HEK293 (cell line): ENCODE measurements at regions not wholly inside any gene's neighbourhood (a gene's known extent, or its start where the extent isn't known, plus 50 kb on each side); places are given as distances from the start of the nearest gene placed in this dataset.
A peak's percentile ranks its signal among the peaks of the same experiment; 100 is the strongest.

ENCODE experiments used
- BCL11A ChIP-seq: fragments of 450-650 bp; formaldehyde crosslinking; IDR thresholded peaks from 2 replicates; pipeline ENCODE4 v1.5.1; 2016; ENCODE audit warnings: low read depth, missing biosample characterization, missing genetic modification characterization
- GLIS2 ChIP-seq: fragments of 450-650 bp; formaldehyde crosslinking; IDR thresholded peaks from 2 replicates; pipeline ENCODE4 v1.5.1; 2016; ENCODE audit warnings: missing biosample characterization, missing genetic modification characterization
- HOXC10 ChIP-seq: sonication (generic); formaldehyde crosslinking; IDR thresholded peaks from 2 replicates; pipeline ENCODE4 v1.8.1; 2023; ENCODE audit warnings: mild to moderate bottlenecking, missing genetic modification reagents
- OSR2 ChIP-seq: fragments of 450-650 bp; formaldehyde crosslinking; IDR thresholded peaks from 2 replicates; pipeline ENCODE4 v1.5.1; 2016; ENCODE audit warnings: missing biosample characterization, missing genetic modification characterization
- TCF7L2 ChIP-seq: IDR thresholded peaks from 2 replicates; pipeline ENCODE4 v1.6.1; 2011; ENCODE audit warnings: low read depth, mild to moderate bottlenecking, inconsistent platforms, low read length, moderate library complexity, borderline replicate concordance
- ZBTB20 ChIP-seq: fragments of 450-650 bp; formaldehyde crosslinking; IDR thresholded peaks from 2 replicates; pipeline ENCODE4 v1.5.1; 2016; ENCODE audit warnings: missing biosample characterization, missing genetic modification characterization
- ZBTB48 ChIP-seq: fragments of 450-650 bp; formaldehyde crosslinking; IDR thresholded peaks from 2 replicates; pipeline ENCODE4 v1.5.1; 2016; ENCODE audit warnings: missing biosample characterization, missing genetic modification characterization
- ZFP69B ChIP-seq: fragments of 450-650 bp; formaldehyde crosslinking; IDR thresholded peaks from 2 replicates; pipeline ENCODE4 v1.5.1; 2016; ENCODE audit warnings: missing biosample characterization, missing genetic modification characterization
- ZNF302 ChIP-seq: fragments of 450-650 bp; formaldehyde crosslinking; IDR thresholded peaks from 2 replicates; pipeline ENCODE4 v1.5.1; 2016; ENCODE audit warnings: missing biosample characterization, missing genetic modification characterization, low read depth
- ZNF341 ChIP-seq: fragments of 450-650 bp; formaldehyde crosslinking; IDR thresholded peaks from 2 replicates; pipeline ENCODE4; 2016; ENCODE audit warnings: low read depth, missing biosample characterization, missing genetic modification characterization
- ZNF404 ChIP-seq: fragments of 450-650 bp; formaldehyde crosslinking; IDR thresholded peaks from 2 replicates; pipeline ENCODE4 v1.5.1; 2017; ENCODE audit warnings: missing biosample characterization, missing genetic modification characterization
- ZNF529 ChIP-seq: fragments of 450-650 bp; formaldehyde crosslinking; IDR thresholded peaks from 2 replicates; pipeline ENCODE4 v1.5.1; 2017; ENCODE audit warnings: missing genetic modification characterization, missing biosample characterization; ENCODE audit not compliant: insufficient replicate concordance
- ZNF558 ChIP-seq: fragments of 450-650 bp; formaldehyde crosslinking; IDR thresholded peaks from 2 replicates; pipeline ENCODE4 v1.5.1; 2016; ENCODE audit warnings: missing biosample characterization, missing genetic modification characterization
- ZNF585B ChIP-seq: fragments of 450-650 bp; formaldehyde crosslinking; IDR thresholded peaks from 2 replicates; pipeline ENCODE4 v1.5.1; 2016; ENCODE audit warnings: missing biosample characterization, missing genetic modification characterization
- ZNF610 ChIP-seq: fragments of 450-650 bp; formaldehyde crosslinking; IDR thresholded peaks from 2 replicates; pipeline ENCODE4 v1.5.1; 2016; ENCODE audit warnings: missing biosample characterization, missing genetic modification characterization, borderline replicate concordance
- ZNF776 ChIP-seq: fragments of 450-650 bp; formaldehyde crosslinking; IDR thresholded peaks from 2 replicates; pipeline ENCODE4 v1.5.0; 2017; ENCODE audit warnings: missing biosample characterization, missing genetic modification characterization, borderline replicate concordance
- TF ChIP-seq, protein P1 (sequence below): fragments of 450-650 bp; formaldehyde crosslinking; IDR thresholded peaks from 2 replicates; pipeline ENCODE4 v1.5.1; 2016; ENCODE audit warnings: missing biosample characterization, missing genetic modification characterization
- TF ChIP-seq, protein P2 (sequence below): fragments of 450-650 bp; formaldehyde crosslinking; IDR thresholded peaks from 2 replicates; pipeline ENCODE4 v1.5.0; 2017; ENCODE audit warnings: missing biosample characterization, missing genetic modification characterization, borderline replicate concordance
- TF ChIP-seq, protein P3 (sequence below): fragments of 450-650 bp; formaldehyde crosslinking; IDR thresholded peaks from 2 replicates; pipeline ENCODE4 v1.5.1; 2016; ENCODE audit warnings: missing biosample characterization, missing genetic modification characterization, low read depth
- TF ChIP-seq, protein P4 (sequence below): fragments of 450-650 bp; formaldehyde crosslinking; optimal IDR thresholded peaks from 2 replicates; pipeline ENCODE3; 2016; ENCODE audit warnings: missing biosample characterization, mild to moderate bottlenecking, missing genetic modification characterization
- TF ChIP-seq, protein P5 (sequence below): fragments of 450-650 bp; formaldehyde crosslinking; IDR thresholded peaks from 2 replicates; pipeline ENCODE4 v1.5.1; 2016; ENCODE audit warnings: missing biosample characterization, missing genetic modification characterization, borderline replicate concordance
- TF ChIP-seq, protein P6 (sequence below): fragments of 450-650 bp; formaldehyde crosslinking; IDR thresholded peaks from 2 replicates; pipeline ENCODE4 v1.5.1; 2016; ENCODE audit warnings: missing biosample characterization, missing genetic modification characterization
- TF ChIP-seq, protein P7 (sequence below): fragments of 450-650 bp; formaldehyde crosslinking; IDR thresholded peaks from 2 replicates; pipeline ENCODE4 v1.5.1; 2016; ENCODE audit warnings: missing biosample characterization, missing genetic modification characterization
- TF ChIP-seq, protein P8 (sequence below): fragments of 450-650 bp; formaldehyde crosslinking; IDR thresholded peaks from 2 replicates; pipeline ENCODE4 v1.5.1; 2016; ENCODE audit warnings: missing biosample characterization, missing genetic modification characterization, borderline replicate concordance

DNA sequence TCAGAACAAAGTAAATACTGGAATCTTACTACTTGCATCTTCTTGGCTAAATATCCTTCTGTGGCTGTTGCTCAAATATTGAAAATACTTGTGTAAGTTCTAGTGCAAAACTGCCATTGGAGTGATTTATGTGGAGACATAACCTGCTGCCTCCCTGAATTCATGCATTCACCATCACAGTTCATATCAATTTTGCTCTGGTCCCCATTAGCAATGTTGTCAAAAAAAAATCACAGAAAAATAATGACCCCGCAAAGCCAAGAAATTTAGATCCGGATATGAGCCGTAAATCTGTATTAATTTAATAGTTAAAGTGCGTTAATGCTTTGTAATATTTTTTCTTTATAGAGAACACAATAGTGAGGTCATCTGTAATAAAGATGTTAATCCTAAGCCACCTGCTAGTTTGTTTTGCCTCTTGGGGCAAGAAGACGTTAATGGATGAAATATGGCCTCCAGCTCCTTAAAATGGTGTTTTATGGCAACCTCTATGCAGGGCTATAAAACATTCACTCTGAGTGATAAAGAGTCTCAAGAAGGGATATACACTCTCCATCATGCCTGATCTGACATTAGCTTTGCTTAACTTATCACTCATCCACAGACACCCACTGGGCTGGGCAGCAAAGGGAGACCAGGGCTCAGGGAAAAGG, 255.9 kb downstream of the INSC start (continued):
- TF ChIP-seq, protein P1, sequence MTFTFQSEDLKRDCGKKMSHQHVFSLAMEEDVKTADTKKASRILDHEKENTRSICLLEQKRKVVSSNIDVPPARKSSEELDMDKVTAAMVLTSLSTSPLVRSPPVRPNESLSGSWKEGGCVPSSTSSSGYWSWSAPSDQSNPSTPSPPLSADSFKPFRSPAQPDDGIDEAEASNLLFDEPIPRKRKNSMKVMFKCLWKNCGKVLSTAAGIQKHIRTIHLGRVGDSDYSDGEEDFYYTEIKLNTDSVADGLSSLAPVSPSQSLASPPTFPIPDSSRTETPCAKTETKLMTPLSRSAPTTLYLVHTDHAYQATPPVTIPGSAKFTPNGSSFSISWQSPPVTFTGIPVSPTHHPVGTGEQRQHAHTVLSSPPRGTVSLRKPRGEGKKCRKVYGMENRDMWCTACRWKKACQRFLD (tag by site-specific recombination) = no peak
- TF ChIP-seq HOXC10 (CRISPR knock-in tag) = no peak
- TF ChIP-seq, protein P2, sequence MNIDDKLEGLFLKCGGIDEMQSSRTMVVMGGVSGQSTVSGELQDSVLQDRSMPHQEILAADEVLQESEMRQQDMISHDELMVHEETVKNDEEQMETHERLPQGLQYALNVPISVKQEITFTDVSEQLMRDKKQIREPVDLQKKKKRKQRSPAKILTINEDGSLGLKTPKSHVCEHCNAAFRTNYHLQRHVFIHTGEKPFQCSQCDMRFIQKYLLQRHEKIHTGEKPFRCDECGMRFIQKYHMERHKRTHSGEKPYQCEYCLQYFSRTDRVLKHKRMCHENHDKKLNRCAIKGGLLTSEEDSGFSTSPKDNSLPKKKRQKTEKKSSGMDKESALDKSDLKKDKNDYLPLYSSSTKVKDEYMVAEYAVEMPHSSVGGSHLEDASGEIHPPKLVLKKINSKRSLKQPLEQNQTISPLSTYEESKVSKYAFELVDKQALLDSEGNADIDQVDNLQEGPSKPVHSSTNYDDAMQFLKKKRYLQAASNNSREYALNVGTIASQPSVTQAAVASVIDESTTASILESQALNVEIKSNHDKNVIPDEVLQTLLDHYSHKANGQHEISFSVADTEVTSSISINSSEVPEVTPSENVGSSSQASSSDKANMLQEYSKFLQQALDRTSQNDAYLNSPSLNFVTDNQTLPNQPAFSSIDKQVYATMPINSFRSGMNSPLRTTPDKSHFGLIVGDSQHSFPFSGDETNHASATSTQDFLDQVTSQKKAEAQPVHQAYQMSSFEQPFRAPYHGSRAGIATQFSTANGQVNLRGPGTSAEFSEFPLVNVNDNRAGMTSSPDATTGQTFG (tag by site-specific recombination) = no peak
- TF ChIP-seq, protein P3, sequence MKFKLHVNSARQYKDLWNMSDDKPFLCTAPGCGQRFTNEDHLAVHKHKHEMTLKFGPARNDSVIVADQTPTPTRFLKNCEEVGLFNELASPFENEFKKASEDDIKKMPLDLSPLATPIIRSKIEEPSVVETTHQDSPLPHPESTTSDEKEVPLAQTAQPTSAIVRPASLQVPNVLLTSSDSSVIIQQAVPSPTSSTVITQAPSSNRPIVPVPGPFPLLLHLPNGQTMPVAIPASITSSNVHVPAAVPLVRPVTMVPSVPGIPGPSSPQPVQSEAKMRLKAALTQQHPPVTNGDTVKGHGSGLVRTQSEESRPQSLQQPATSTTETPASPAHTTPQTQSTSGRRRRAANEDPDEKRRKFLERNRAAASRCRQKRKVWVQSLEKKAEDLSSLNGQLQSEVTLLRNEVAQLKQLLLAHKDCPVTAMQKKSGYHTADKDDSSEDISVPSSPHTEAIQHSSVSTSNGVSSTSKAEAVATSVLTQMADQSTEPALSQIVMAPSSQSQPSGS (tag by site-specific recombination) = peak; percentile 90
- no peak for TF ChIP-seq ZNF404 (tag by site-specific recombination)
- TF ChIP-seq TCF7L2 = peak; percentile 66
- 0 out of 2 replicates have a peak, but pooled peaks have one; percentile 45 for TF ChIP-seq ZNF610
- TF ChIP-seq GLIS2 (tag by site-specific recombination) = no peak
- TF ChIP-seq ZBTB48 (tag by site-specific recombination) = no peak
- TF ChIP-seq, protein P4, sequence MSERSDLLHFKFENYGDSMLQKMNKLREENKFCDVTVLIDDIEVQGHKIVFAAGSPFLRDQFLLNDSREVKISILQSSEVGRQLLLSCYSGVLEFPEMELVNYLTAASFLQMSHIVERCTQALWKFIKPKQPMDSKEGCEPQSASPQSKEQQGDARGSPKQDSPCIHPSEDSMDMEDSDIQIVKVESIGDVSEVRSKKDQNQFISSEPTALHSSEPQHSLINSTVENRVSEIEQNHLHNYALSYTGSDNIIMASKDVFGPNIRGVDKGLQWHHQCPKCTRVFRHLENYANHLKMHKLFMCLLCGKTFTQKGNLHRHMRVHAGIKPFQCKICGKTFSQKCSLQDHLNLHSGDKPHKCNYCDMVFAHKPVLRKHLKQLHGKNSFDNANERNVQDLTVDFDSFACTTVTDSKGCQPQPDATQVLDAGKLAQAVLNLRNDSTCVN (tag by site-specific recombination) = no peak
- no peak for TF ChIP-seq ZNF776 (tag by site-specific recombination)
- no peak for TF ChIP-seq ZNF529
- TF ChIP-seq, protein P5, sequence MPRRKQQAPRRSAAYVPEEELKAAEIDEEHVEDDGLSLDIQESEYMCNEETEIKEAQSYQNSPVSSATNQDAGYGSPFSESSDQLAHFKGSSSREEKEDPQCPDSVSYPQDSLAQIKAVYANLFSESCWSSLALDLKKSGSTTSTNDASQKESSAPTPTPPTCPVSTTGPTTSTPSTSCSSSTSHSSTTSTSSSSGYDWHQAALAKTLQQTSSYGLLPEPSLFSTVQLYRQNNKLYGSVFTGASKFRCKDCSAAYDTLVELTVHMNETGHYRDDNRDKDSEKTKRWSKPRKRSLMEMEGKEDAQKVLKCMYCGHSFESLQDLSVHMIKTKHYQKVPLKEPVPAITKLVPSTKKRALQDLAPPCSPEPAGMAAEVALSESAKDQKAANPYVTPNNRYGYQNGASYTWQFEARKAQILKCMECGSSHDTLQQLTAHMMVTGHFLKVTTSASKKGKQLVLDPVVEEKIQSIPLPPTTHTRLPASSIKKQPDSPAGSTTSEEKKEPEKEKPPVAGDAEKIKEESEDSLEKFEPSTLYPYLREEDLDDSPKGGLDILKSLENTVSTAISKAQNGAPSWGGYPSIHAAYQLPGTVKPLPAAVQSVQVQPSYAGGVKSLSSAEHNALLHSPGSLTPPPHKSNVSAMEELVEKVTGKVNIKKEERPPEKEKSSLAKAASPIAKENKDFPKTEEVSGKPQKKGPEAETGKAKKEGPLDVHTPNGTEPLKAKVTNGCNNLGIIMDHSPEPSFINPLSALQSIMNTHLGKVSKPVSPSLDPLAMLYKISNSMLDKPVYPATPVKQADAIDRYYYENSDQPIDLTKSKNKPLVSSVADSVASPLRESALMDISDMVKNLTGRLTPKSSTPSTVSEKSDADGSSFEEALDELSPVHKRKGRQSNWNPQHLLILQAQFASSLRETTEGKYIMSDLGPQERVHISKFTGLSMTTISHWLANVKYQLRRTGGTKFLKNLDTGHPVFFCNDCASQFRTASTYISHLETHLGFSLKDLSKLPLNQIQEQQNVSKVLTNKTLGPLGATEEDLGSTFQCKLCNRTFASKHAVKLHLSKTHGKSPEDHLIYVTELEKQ (tag by site-specific recombination) = peak; percentile 56; the same call in 1 of the 2 replicates
- no peak for TF ChIP-seq ZFP69B (tag by site-specific recombination)
- no peak for TF ChIP-seq BCL11A (tag by site-specific recombination)
- TF ChIP-seq ZNF585B (tag by site-specific recombination) = no peak
- TF ChIP-seq, protein P6, sequence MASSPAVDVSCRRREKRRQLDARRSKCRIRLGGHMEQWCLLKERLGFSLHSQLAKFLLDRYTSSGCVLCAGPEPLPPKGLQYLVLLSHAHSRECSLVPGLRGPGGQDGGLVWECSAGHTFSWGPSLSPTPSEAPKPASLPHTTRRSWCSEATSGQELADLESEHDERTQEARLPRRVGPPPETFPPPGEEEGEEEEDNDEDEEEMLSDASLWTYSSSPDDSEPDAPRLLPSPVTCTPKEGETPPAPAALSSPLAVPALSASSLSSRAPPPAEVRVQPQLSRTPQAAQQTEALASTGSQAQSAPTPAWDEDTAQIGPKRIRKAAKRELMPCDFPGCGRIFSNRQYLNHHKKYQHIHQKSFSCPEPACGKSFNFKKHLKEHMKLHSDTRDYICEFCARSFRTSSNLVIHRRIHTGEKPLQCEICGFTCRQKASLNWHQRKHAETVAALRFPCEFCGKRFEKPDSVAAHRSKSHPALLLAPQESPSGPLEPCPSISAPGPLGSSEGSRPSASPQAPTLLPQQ (tag by site-specific recombination) = no peak
- no peak for TF ChIP-seq ZNF341 (tag by site-specific recombination)
- no peak for TF ChIP-seq ZNF558 (tag by site-specific recombination)
- TF ChIP-seq, protein P7, sequence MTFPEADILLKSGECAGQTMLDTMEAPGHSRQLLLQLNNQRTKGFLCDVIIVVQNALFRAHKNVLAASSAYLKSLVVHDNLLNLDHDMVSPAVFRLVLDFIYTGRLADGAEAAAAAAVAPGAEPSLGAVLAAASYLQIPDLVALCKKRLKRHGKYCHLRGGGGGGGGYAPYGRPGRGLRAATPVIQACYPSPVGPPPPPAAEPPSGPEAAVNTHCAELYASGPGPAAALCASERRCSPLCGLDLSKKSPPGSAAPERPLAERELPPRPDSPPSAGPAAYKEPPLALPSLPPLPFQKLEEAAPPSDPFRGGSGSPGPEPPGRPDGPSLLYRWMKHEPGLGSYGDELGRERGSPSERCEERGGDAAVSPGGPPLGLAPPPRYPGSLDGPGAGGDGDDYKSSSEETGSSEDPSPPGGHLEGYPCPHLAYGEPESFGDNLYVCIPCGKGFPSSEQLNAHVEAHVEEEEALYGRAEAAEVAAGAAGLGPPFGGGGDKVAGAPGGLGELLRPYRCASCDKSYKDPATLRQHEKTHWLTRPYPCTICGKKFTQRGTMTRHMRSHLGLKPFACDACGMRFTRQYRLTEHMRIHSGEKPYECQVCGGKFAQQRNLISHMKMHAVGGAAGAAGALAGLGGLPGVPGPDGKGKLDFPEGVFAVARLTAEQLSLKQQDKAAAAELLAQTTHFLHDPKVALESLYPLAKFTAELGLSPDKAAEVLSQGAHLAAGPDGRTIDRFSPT (tag by site-specific recombination) = no peak
- TF ChIP-seq ZBTB20 (tag by site-specific recombination) = no peak
- TF ChIP-seq, protein P8, sequence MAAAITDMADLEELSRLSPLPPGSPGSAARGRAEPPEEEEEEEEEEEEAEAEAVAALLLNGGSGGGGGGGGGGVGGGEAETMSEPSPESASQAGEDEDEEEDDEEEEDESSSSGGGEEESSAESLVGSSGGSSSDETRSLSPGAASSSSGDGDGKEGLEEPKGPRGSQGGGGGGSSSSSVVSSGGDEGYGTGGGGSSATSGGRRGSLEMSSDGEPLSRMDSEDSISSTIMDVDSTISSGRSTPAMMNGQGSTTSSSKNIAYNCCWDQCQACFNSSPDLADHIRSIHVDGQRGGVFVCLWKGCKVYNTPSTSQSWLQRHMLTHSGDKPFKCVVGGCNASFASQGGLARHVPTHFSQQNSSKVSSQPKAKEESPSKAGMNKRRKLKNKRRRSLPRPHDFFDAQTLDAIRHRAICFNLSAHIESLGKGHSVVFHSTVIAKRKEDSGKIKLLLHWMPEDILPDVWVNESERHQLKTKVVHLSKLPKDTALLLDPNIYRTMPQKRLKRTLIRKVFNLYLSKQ = no peak
- TF ChIP-seq ZNF302 (tag by site-specific recombination) = no peak
- peak; percentile 79 for TF ChIP-seq OSR2 (tag by site-specific recombination)
